HG03521 (cell line): ENCODE measurements at regions not wholly inside any gene's neighbourhood (a gene's known extent, or its start where the extent isn't known, plus 50 kb on each side); places are given as distances from the start of the nearest gene placed in this dataset.

Experiments used
- ATAC-seq: cut with Tn5 transposase; IDR thresholded peaks from one replicate; pipeline ENCODE4 v1.9.1; 2021; ENCODE audit warnings: mild to moderate bottlenecking, moderate library complexity; ENCODE audit not compliant: unreplicated experiment

DNA sequence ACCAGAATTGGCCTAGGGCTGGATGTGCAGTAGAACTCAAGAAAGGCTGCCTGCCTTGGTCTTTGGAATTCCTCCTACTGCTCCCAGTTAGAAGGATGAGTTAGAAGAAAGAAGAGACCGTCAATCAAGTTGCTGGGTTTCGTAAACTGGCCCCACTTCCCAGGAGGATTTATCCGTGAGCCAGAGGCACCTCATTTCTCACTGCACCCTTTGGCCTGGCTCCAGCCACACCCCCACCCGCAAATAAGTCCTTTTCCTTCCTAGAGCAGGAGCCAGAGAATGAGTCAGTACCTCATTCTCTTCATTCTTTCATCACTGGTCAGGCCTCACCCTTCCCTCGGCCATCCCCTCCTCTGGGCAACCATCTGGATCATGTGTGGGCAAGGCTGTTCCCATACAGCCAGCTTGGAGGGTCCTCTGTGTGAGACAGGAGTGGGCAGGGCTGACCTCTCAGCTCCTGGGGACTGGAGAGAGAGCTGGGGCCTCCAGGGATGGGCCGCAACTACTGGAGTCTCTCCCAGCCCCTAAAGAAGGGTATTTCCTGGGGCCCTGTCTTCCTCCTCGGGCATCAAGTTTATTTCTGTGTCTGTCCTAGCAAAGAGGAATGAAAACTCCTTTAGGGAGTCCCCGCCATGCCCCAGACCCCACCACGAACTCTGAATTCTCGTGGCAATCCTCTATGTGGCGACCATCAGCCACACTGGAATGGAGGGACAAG is 87.2 kb upstream of the DUSP5 start:
- no peak for ATAC-seq

DNA sequence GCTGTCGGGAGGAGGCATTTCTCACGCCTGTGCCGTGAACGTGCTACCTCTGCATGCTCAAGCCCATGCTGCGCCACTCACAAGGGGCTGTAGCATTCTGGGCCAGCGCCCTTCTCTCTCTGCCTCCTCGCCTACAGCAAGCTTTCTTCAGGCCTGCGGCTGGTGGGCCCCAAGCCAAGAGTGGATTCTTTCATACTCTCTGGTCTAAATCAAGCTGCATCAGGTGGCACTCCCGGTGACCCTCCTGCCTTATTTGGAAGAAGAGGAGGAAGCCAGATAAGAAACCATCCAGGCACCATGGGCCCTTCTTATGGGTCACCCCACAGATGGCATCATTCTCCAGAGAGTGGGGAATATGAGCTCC is 86.7 kb upstream of the DUSP5 start:
- ATAC-seq: no peak

- ATAC-seq: no peak
These were observed 84.5 kb upstream of the DUSP5 start for GRCh38 chr10:110413049-110413783.

DNA sequence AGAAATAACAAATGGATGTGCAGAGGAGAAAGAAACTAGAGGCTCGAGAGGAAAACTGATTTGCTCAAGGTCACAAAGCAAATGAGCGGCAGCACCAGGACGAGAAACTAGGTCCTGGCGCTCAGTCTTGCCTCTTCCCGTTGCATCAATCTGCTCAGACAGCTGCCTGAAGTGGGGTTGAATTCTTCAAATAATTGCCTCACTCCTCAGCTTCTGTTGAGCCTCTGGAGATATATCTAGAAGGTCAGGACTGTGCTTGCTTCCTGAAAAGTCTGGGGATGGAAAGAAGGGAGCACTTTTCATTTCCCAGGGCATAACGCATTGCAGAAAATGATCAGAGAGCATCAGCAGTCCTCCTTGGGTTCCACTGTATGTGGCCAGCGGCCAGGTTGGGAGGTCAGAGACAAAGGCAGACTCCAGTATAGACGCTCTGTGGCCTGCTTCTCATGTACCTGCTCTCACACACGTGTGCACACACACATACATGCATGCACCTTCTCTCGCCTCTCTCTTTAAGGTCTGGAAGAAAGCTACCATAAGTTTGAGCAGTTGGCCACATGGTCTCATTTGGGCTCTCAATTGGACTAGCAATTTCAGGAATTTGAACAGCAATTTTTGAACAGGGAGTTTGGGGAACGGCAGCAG is 83.7 kb upstream of the DUSP5 start:
- ATAC-seq: peak; percentile 12

DNA sequence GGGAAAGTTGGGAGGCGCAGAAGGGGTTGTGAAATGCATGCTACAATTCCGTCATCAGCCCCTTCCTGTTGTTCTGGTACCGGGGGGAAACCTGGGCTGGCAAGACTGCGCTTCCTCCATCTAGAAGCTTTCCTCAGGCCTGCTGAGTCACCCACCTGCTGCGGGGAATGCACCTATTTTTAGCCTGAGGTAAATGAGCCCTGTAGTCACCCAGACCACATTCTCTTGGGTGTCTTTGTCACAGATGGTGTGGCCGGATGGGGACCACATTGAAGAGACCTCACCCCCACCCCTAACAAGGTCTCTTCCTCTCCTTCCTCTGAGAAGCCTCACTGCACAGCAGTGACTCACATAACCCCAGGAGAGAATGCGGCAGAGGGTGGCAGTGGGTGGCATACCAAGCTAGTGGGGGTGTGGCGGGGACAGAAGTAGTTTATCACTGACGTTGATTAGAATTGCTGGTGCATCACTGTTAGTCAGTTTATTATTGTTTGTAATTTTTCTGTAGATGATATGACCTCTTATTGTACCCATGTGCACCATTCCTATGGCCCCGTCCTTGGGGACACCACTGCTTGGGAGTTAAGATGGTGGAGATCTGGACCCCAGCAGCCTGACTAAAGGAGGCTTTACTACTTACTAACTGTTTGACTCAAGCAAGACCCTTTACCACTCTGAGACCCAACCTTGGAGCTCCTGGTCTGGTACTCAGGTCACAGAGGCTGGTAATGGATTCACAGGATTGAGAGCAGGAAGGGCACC is 83.0 kb upstream of the DUSP5 start:
- peak; percentile 83 for ATAC-seq

DNA sequence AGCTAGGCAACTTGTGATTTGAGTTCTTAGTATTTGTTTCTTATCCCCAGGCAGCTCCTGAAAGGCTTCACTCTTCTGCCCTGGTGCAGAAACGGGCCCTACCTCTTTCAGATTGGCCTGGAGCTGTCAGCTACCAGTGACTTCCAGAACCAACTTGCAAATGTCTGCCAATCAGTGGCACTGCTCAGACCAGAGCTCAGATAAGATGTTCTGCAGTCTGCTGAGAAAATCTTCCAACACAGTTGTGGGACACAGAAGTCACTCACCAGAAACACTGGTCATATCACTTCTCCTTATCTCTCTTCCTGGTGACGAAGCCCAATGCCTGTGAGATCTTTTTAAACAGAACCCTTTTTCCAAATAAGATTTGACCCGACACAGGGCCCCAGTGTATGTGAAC is 81.9 kb upstream of the DUSP5 start:
- no peak for ATAC-seq

DNA sequence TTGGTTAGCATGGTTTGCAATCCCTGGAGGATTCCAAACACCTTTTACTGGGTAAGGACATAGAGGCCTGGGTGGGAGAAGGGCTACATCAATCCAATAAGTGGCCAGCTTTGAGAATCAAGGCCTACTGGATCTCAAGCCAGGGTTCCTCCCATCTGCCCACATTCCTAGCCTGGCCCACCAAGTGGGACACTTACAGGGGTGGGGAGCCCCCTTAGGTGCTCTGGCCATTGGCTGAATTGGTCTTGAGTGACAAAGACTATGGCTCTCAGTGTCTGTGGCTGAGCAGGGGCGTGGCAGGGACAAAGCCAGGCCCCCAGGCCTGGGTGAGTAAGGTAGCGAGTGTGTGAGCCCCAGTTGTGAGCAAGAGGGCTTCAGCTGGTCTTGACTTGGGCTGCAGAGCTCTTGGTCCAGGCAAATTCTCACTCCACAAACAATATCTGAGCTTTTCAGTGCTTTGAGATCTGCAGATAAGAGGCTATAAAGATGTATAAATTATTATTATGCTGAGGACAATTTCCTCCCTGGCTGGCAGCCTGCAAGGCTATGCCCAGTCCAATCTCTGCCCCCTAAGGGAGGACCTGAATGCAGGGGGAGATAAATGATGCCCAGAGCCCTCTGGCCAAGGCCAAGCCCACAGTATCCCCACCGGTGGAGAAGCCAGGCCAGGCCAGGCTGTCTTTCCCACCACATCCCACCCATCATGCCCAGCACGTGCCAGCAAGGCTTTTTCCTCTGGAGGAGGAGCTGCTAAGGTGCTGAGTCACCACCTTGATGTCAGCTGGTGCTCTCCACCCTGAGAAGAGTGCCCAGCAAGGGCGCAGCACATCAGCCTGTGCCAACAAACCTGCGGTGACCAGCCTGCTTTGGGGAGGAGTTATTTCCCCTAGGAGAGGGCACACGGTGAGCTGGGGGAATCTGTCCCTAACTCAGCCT is 80.7 kb upstream of the DUSP5 start:
- ATAC-seq: no peak

DNA sequence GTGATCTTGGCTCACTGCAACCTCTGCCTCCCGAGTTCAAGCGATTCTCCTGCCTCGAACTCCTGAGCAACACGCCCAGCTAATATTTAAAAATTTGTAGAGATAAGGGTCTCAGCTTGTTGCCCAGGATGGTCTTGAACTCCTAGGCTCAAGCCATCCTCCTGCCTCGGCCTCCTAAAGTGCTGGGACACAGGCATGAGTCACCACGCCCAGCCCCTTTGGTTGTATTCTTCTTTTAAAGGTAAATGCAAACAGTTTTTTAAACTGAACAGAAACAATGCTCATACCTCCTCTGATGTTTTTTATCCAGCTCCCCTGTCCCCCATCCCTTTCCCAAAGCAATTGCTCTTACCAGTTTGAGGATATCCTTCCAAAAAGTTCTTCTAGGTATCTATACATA is 79.5 kb upstream of the DUSP5 start:
- ATAC-seq: no peak

- no peak for ATAC-seq
These were observed 78.4 kb upstream of the DUSP5 start for GRCh38 chr10:110419265-110419664.

DNA sequence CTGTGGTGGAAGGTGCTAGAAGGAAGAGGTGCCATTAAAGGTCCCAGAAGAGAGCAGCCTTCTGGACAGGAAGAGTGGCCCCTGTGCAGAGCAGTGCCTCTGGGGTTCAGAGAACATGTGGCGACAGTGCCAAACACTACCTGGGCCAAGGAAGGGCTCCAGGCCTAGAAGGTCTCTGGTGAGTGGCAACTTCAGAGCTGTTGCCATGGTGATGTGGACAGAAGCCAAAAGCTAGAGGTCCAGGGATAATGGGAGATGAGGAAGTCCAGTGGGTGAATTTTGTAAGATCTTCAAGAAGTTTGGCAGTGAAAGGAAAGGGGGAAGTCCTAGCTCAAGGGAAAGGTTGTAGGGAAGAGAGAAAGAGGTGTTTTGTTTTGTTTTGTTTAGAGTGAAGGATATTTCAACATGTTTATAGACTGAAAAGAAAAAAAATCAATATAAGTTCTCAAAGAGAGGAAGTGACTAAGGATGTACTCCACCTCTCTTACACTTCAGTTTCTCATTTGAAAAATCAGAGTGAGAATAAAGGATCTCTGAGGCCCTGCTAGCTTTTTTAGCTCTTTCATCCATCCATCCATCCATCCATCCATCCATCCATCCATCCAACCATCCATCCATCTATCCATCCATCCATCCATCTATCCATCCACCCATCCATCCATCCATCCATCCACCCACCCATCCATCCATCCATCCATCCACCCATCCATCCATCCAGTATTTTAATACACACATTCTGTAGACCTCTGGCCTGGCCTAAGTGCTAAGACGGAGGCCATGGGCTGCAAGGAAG is 77.1 kb upstream of the DUSP5 start:
- no peak for ATAC-seq

DNA sequence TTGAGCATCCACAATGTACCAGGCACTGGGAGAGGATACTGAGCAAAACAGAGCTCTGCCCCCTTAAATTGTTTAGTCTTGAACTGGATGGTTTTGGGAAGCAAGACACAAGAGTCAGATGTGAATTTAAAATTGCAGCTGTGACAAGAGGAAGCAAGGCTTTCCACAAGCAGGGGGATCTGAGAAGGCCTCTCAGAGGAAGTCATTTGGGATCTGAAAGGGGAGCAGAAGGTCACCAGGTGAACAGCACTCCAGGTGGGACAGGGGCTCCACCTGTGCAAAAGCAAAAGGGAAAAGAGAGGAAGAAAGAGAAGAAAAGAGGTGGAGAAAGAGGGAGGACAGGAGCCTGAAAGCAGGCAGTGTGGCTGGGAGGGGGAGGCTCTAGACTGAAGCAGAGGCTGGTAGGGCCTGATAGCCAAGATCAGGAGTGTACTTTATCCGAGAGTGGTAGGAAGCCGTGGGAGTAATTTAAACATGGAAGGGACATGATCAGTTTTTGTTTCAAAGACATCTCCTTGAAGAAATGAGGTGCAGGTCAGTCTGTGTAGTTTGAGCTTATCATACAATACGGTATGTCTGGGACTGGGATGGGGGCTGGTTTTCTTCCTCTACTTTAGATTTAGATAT is 76.1 kb upstream of the DUSP5 start:
- no peak for ATAC-seq

DNA sequence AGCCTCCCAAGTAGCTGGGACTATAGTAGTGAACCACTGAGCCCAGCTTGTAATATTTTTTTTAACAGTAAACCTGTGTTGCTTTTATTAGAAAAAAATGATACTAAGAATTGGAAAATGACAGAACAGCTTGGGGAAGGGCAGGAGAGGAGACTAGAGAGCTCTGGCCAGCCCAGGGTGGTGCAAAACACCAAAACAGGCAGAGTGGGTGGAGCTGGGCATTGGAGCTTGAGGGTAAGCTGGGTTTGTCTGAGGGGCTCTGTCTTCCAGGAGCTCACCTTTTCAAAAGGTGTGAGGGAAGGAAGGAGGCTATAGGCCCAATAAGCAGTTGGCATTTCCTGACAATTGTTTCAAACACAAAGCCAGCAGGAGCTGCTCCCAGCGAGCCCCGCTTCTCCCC is 75.2 kb upstream of the DUSP5 start:
- ATAC-seq: no peak

DNA sequence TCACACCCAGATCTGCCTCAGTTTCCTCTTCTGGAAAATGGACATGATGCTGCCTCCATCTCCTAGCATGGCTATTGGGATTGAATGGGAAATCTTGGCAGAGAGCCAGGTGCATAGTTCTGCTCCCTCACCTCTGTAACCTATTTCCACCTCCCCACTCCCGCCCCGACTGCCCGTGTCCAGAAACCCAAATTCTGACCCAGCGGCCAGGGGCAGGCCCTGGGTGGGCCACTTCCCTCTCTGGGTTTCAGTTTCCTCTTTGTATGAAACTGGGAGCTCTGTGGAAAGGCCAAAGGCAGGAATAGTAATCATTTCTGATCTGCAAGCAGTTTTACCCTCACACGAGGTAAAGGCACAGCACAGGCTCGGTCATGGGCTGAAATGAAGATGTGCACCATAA is 74.1 kb upstream of the DUSP5 start:
- ATAC-seq: no peak

DNA sequence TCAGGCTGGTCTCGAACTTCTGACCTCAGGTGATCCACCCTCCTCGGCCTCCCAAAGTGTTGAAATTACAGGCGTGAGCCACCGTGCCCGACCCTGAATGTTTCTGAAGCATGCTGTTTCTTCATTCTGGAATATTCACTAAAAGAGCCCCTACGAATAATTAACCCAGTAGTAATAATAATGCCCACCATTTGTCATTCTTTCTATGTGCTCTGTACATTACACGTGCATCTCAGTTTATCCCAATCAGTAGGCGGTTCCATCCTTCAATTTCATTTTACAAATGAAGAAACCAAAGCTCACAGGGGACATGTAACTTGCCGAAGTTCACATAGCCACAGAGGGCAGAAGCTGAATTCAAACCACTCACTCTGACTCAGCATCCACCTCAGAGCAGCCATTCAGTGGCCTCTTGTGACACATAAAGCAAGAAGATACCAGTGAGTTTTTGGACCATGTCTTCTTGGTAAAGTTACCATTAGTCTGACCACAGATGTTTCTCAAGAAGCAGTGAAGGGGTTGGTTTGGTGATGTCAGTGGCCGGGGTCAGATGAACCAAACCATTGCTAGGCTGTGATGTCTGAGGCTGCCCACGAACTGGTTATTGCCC is 71.9 kb upstream of the DUSP5 start:
- ATAC-seq: peak; percentile 78

- ATAC-seq: no peak
These were observed 71.2 kb upstream of the DUSP5 start for GRCh38 chr10:110426294-110427181.

GRCh38 chr10:110429301-110429700 is 68.4 kb upstream of the DUSP5 start:
- ATAC-seq: no peak

- no peak for ATAC-seq
These were observed 67.1 kb upstream of the DUSP5 start for GRCh38 chr10:110430340-110431273.
